Central memory CD4-positive, alpha-beta T cell (primary cell): ENCODE measurements at regions not wholly inside any gene's neighbourhood (a gene's known extent, or its start where the extent isn't known, plus 50 kb on each side); places are given as distances from the start of the nearest gene placed in this dataset.
"Not testable (repeated sequence)": the region's sequence is repeated elsewhere in the genome, so short reads cannot be mapped to it uniquely, and the experiment has no call there.

Experiments used
- DNase-seq: peaks from one replicate; pipeline ENCODE4 v3.0.0; 2022

GRCh38 chr7:136105191-136105590, 128.0 kb upstream of the MTPN start:
- DNase-seq: no peak

- no peak for DNase-seq
These were observed 127.1 kb upstream of the MTPN start for GRCh38 chr7:136104269-136104603.

GRCh38 chr7:136103545-136104268, 126.5 kb upstream of the MTPN start:
- DNase-seq: no peak

GRCh38 chr7:136102881-136103280, 125.7 kb upstream of the MTPN start:
- no peak for DNase-seq

GRCh38 chr7:136092714-136093113, 115.6 kb upstream of the MTPN start:
- not testable (repeated sequence) for DNase-seq

GRCh38 chr7:136087881-136088280, 110.7 kb upstream of the MTPN start:
- no peak for DNase-seq

- peak; percentile 15 for DNase-seq
These were observed 109.6 kb upstream of the MTPN start for GRCh38 chr7:136086712-136087111.

GRCh38 chr7:136079934-136080333, 102.8 kb upstream of the MTPN start:
- no peak for DNase-seq

- DNase-seq: no peak
These were observed 102.3 kb upstream of the MTPN start for GRCh38 chr7:136079478-136079892.

- DNase-seq: no peak
These were observed 101.9 kb upstream of the MTPN start for GRCh38 chr7:136079066-136079465.

GRCh38 chr7:136078630-136079029, 101.5 kb upstream of the MTPN start:
- DNase-seq: no peak

- DNase-seq: no peak
These were observed 99.8 kb upstream of the MTPN start for GRCh38 chr7:136076954-136077353.

- DNase-seq: no peak
These were observed 97.7 kb upstream of the MTPN start for GRCh38 chr7:136074843-136075242.

- DNase-seq: no peak
These were observed 95.3 kb upstream of the MTPN start for GRCh38 chr7:136072447-136072846.

- no peak for DNase-seq
These were observed 93.8 kb upstream of the MTPN start for GRCh38 chr7:136070736-136071505.

GRCh38 chr7:136069840-136070529, 92.8 kb upstream of the MTPN start:
- DNase-seq: no peak

GRCh38 chr7:136067277-136067676, 90.1 kb upstream of the MTPN start:
- DNase-seq: no peak

- no peak for DNase-seq
These were observed 89.4 kb upstream of the MTPN start for GRCh38 chr7:136066304-136067143.

- no peak for DNase-seq
These were observed 87.6 kb upstream of the MTPN start for GRCh38 chr7:136064627-136065237.

GRCh38 chr7:136064081-136064480, 86.9 kb upstream of the MTPN start:
- no peak for DNase-seq

GRCh38 chr7:136063326-136063666, 86.1 kb upstream of the MTPN start:
- DNase-seq: no peak

GRCh38 chr7:136062625-136063325, 85.6 kb upstream of the MTPN start:
- DNase-seq: no peak
